Transverse colon (tissue), 4 donors: ENCODE measurements at regions not wholly inside any gene's neighbourhood (a gene's known extent, or its start where the extent isn't known, plus 50 kb on each side); places are given as distances from the start of the nearest gene placed in this dataset.

Experiments
- DNase-seq: peaks from one replicate; pipeline ENCODE4 v3.0.0-alpha.2; 2019
- H3K27ac ChIP-seq, 4 donors: fragments of 200-600 bp; sonication (generic); 2 replicates each; pipeline ENCODE4 v1.5.1; 2016 to 2018; ENCODE audit warnings: inconsistent platforms in 4 of 4
- H3K27me3 ChIP-seq: fragments of 200-600 bp; sonication (generic); 2 replicates; pipeline ENCODE4 v1.5.1; 2017; ENCODE audit warnings: inconsistent platforms
- H3K36me3 ChIP-seq, 4 donors: fragments of 200-600 bp; sonication (generic); 2 replicates each; pipeline ENCODE4 v1.5.1; 2017 to 2019; ENCODE audit warnings: inconsistent platforms in 4 of 4
- H3K4me1 ChIP-seq, 4 donors: fragments of 200-600 bp; sonication (generic); 2 replicates each; pipeline ENCODE4 v1.5.1; 2017 to 2020; ENCODE audit warnings: inconsistent platforms in 4 of 4
- H3K4me3 ChIP-seq, 4 donors: fragments of 200-600 bp; sonication (generic); 1 replicate in 1 of 4; 2 replicates in 3 of 4; pipeline versions ENCODE4 v1.5.1 to v1.6.1; 2017 to 2019; ENCODE audit warnings: inconsistent platforms in 4 of 4
- H3K9me3 ChIP-seq, 2 donors: fragments of 200-600 bp; sonication (generic); 2 replicates each; pipeline ENCODE4 v1.5.1; 2017 to 2019; ENCODE audit warnings: inconsistent platforms in 2 of 2
- CTCF ChIP-seq, 5 experiments: fragments of 200-600 bp in 3 of 5; fragments of 450-650 bp in 2 of 5; sonication (generic) in 3 of 5; IDR thresholded peaks; 1 replicate in 2 of 5; 2 replicates in 3 of 5; pipeline ENCODE4 v1.5.1; 2016 to 2017; ENCODE audit warnings: antibody characterized with exemption in 5 of 5, inconsistent platforms in 3 of 5, mild to moderate bottlenecking in 2 of 5, moderate library complexity in 1 of 5
- EP300 ChIP-seq: sonication (generic); formaldehyde crosslinking; IDR thresholded peaks from one replicate; pipeline ENCODE4 v1.6.1; 2017; ENCODE audit warnings: antibody characterized with exemption, low read depth
- POLR2A ChIP-seq: fragments of 450-650 bp; IDR thresholded peaks from one replicate; pipeline ENCODE4 v1.6.1; 2016; ENCODE audit warnings: antibody characterized with exemption, mild to moderate bottlenecking, moderate library complexity
- POLR2AphosphoS5 ChIP-seq, 3 donors: sonication (generic); formaldehyde crosslinking; IDR thresholded peaks; one replicate each; pipeline ENCODE4 v1.6.1; 2016; ENCODE audit warnings: antibody characterized with exemption in 3 of 3
- WGBS, 2 donors: methylation state at CpG; one replicate each; pipeline ENCODE4 v1.1.5; 2018; ENCODE audit warnings: low coverage in 1 of 2; 5-methylcytosine and 5-hydroxymethylcytosine counted together
- in situ Hi-C, 4 donors: fragments of 200-750 bp; cut with MboI; loops; one replicate each; pipeline versions ENCODE4 v1.15.0 to v1.15.1; 2017; ENCODE audit warnings: low sequenced_read_pairs in 3 of 4, low pct_ligation_motif_present in 1 of 4, low pct_unique_long_range_greater_than_20kb in 1 of 4
- intact Hi-C: fragments of 100-400 bp; cut with DNase I; formaldehyde crosslinking; loops from one replicate; pipeline ENCODE4 v1.15.1; 2023; ENCODE audit warnings: low total_unique reads

DNA sequence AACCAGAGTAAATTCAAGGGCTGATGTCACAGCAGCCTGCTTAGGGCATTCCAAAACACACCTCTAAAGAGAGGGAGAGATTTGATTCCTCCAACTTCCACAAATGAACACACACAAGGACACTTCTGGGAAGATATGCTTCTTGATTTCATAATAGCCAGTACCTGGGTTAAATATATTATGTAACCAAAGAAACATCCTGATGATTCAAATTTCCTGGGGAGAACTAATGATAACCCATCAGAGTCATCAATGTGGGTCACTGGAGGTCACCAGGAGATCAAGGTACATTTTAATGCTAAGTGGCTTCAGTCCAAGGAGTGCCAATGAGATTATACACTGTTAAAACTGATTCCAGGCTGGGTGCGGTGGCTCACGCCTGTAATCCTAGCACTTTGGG lies 54.0 kb upstream of the DOCK9 start:
- WGBS, 2 donors, result 100% methylated on average over 2 of the region's 2 CpGs; no CpG with 5 or more reads in 1 of the 2 donors
- Histone ChIP-seq H3K36me3 (no peaks in the 10 kb centered on the region), H3K27me3 (no peaks in the 10 kb centered on the region), H3K4me1 (no peaks in the 10 kb centered on the region), H3K9me3 (peaks cover 0 to 7% of the 10 kb centered on the region in 2 donors), H3K4me3 (no peak overlapping the region), H3K27ac (no peak overlapping the region)
- in situ Hi-C loops (no loop called here), intact Hi-C loops (no loop called here)
- TF ChIP-seq EP300 (no peak), CTCF (IDR thresholded peaks at IDR 0.05) (no peak), POLR2A (no peak), POLR2AphosphoS5 (IDR thresholded peaks at IDR 0.05) (no peak)
- DNase-seq, result no peak

GRCh38 chr13:99033814-99034213 lies 56.0 kb upstream of the DOCK9 start:
- Histone ChIP-seq H3K4me1 (no peaks in the 10 kb centered on the region), H3K36me3 (no peaks in the 10 kb centered on the region), H3K9me3 (peaks cover 0 to 7% of the 10 kb centered on the region in 2 donors), H3K4me3 (no peak overlapping the region), H3K27me3 (no peaks in the 10 kb centered on the region), H3K27ac (no peak overlapping the region)
- intact Hi-C loops (no loop called here), in situ Hi-C loops (no loop called here)
- DNase-seq, result no peak
- no peak for TF ChIP-seq POLR2A
- TF ChIP-seq CTCF (IDR thresholded peaks at IDR 0.05), result peak in 4 of 5 experiments; percentile 34 to 52 (median 48)

DNA sequence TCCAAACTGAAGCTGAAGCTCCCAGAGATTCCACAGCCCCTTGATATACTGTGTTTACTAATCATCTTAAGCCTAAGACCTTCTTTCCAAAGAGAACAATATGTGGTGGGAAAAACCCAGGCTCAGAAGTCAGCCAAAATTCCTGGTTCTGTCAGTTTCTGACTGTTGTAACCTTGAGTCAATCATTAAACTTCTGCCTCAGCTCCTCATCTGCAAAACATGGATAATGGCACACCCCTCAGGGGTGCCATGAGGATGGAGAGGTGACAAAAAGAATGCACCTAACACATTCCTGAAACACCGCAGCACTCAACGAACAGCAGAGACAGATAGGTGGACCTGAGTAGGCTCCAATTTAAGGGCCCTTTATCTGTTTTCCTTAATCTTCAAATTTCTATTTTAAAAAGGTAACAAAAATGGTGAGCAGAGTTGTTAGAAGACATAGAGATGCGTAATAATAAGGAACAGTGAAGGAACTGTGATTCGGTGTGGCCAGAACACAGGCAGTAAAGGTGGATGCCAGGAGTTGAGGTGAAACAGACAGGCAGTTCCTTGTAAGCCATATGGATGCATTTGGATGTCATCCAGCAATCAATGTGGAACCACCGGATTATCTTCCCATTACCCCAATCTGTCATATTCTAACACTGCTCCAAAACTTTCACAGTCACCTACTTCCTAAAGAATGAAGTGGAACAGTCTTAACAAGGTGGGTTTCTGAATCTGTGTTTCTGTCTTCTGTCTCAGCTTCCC lies 56.6 kb upstream of the DOCK9 start:
- Histone ChIP-seq H3K4me3 (no peak overlapping the region), H3K9me3 (peaks cover 0 to under 1% of the 10 kb centered on the region in 2 donors), H3K27ac (no peak overlapping the region), H3K36me3 (no peaks in the 10 kb centered on the region), H3K27me3 (no peaks in the 10 kb centered on the region), H3K4me1 (no peaks in the 10 kb centered on the region)
- intact Hi-C loops (loop anchor here (5.0 kb wide), 1 partner anchor 142 kb away; no protein-coding TSS in a partner anchor), in situ Hi-C loops (no loop called here)
- WGBS, 2 donors, result 67 to 89% methylated on average over 5 of the region's 5 CpGs
- TF ChIP-seq POLR2AphosphoS5 (IDR thresholded peaks at IDR 0.05) (no peak), POLR2A (no peak), EP300 (no peak), CTCF (IDR thresholded peaks at IDR 0.05) (no peak)
- DNase-seq, result no peak

GRCh38 chr13:99035715-99036114 lies 57.9 kb upstream of the DOCK9 start:
- Histone ChIP-seq H3K36me3 (no peaks in the 10 kb centered on the region), H3K27ac (no peak overlapping the region), H3K9me3 (no peaks in the 10 kb centered on the region), H3K4me1 (peaks cover 0 to 3% (median 0%) of the 10 kb centered on the region in 4 donors), H3K4me3 (no peak overlapping the region), H3K27me3 (no peaks in the 10 kb centered on the region)
- 97 to 100% methylated on average over 5 of the region's 5 CpGs for WGBS, 2 donors
- TF ChIP-seq CTCF (IDR thresholded peaks at IDR 0.05) (no peak), EP300 (no peak), POLR2AphosphoS5 (IDR thresholded peaks at IDR 0.05) (no peak), POLR2A (no peak)
- intact Hi-C loops, result loop anchor here (5.0 kb wide), 1 partner anchor 143 kb away; no protein-coding TSS in a partner anchor
- DNase-seq, result no peak
- in situ Hi-C loops, result no loop called here
